Stimulated activated naive B cell treated with anti-CD40 and anti-IgM and Interleukin-4, amounts not matched to agents 10 μg/mL and 1 μg/mL and 100 μg/mL, for 72 hours (primary cell): ENCODE measurements at regions not wholly inside any gene's neighbourhood (a gene's known extent, or its start where the extent isn't known, plus 50 kb on each side); places are given as distances from the start of the nearest gene placed in this dataset.

Experiments used
- ATAC-seq, 2 donors: fragments of 150-1000 bp; cut with Tn5 transposase; replicated peaks; 2 replicates each; pipeline ENCODE4 v1.10.0; 2021; ENCODE audit warnings: moderate library complexity in 1 of 2
- DNase-seq: peaks from one replicate; pipeline ENCODE4 v3.0.0; 2021
- H3K27ac Mint-ChIP-seq: one replicate; pipeline ENCODE4 v1.8.0; 2022; ENCODE audit warnings: mild to moderate bottlenecking, mixed read lengths
- H3K27me3 Mint-ChIP-seq, 2 donors: one replicate each; pipeline ENCODE4 v1.8.0; 2022; ENCODE audit warnings: mixed read lengths in 2 of 2
- H3K36me3 Mint-ChIP-seq, 2 donors: one replicate each; pipeline ENCODE4 v1.8.0; 2022; ENCODE audit warnings: mixed read lengths in 2 of 2, mild to moderate bottlenecking in 1 of 2
- H3K4me1 Mint-ChIP-seq, 2 donors: one replicate each; pipeline ENCODE4 v1.8.0; 2022; ENCODE audit warnings: mixed read lengths in 2 of 2, mild to moderate bottlenecking in 1 of 2
- H3K4me3 Mint-ChIP-seq, 2 donors: one replicate each; pipeline ENCODE4 v1.8.0; 2022; ENCODE audit warnings: mild to moderate bottlenecking in 2 of 2, mixed read lengths in 2 of 2, moderate library complexity in 1 of 2
- H3K9me3 Mint-ChIP-seq, 2 donors: one replicate each; pipeline ENCODE4 v1.8.0; 2022; ENCODE audit warnings: mixed read lengths in 2 of 2, mild to moderate bottlenecking in 1 of 2

GRCh38 chr7:84461093-84461492 is 266.5 kb upstream of the SEMA3A start:
- DNase-seq (no peak), ATAC-seq (no peak)
- Mint-ChIP-seq H3K36me3 (no peaks in the 10 kb centered on the region), H3K4me3 (no peak overlapping the region), H3K27ac (no peak overlapping the region), H3K9me3 (no peaks in the 10 kb centered on the region), H3K4me1 (no peaks in the 10 kb centered on the region), H3K27me3 (no peaks in the 10 kb centered on the region)

- H3K4me3 Mint-ChIP-seq, result no peak overlapping the region
- ATAC-seq (no peak), DNase-seq (no peak)
- no peaks in the 10 kb centered on the region for H3K9me3 Mint-ChIP-seq
- no peak overlapping the region for H3K27ac Mint-ChIP-seq
- no peaks in the 10 kb centered on the region for H3K36me3 Mint-ChIP-seq
- no peaks in the 10 kb centered on the region for H3K4me1 Mint-ChIP-seq
- H3K27me3 Mint-ChIP-seq, result no peaks in the 10 kb centered on the region
Observed at GRCh38 chr7:84455788-84456187, 261.2 kb upstream of the SEMA3A start.

GRCh38 chr7:84454174-84454959 is 259.8 kb upstream of the SEMA3A start:
- ATAC-seq, result no peak
- Mint-ChIP-seq H3K4me1 (no peaks in the 10 kb centered on the region), H3K9me3 (no peaks in the 10 kb centered on the region), H3K36me3 (no peaks in the 10 kb centered on the region), H3K4me3 (no peak overlapping the region), H3K27ac (no peak overlapping the region), H3K27me3 (no peaks in the 10 kb centered on the region)
- DNase-seq, result no peak

GRCh38 chr7:84452618-84453017 is 258.0 kb upstream of the SEMA3A start:
- no peak for ATAC-seq
- DNase-seq, result no peak
- Mint-ChIP-seq H3K27ac (no peak overlapping the region), H3K9me3 (no peaks in the 10 kb centered on the region), H3K4me1 (no peaks in the 10 kb centered on the region), H3K27me3 (no peaks in the 10 kb centered on the region), H3K36me3 (no peaks in the 10 kb centered on the region), H3K4me3 (no peak overlapping the region)

- H3K4me3 Mint-ChIP-seq, result no peak overlapping the region
- no peaks in the 10 kb centered on the region for H3K9me3 Mint-ChIP-seq
- H3K27me3 Mint-ChIP-seq, result no peaks in the 10 kb centered on the region
- no peaks in the 10 kb centered on the region for H3K4me1 Mint-ChIP-seq
- no peaks in the 10 kb centered on the region for H3K36me3 Mint-ChIP-seq
- no peak overlapping the region for H3K27ac Mint-ChIP-seq
- ATAC-seq, result no peak
- no peak for DNase-seq
Observed at GRCh38 chr7:84450772-84451171, 256.2 kb upstream of the SEMA3A start.

GRCh38 chr7:84447636-84448293 is 253.2 kb upstream of the SEMA3A start:
- Mint-ChIP-seq H3K27ac (no peak overlapping the region), H3K4me3 (no peak overlapping the region), H3K27me3 (no peaks in the 10 kb centered on the region), H3K4me1 (no peaks in the 10 kb centered on the region), H3K9me3 (no peaks in the 10 kb centered on the region), H3K36me3 (no peaks in the 10 kb centered on the region)
- ATAC-seq (peak in 1 of 2 donors; percentile 5), DNase-seq (no peak)

GRCh38 chr7:84446991-84447480 is 252.4 kb upstream of the SEMA3A start:
- no peaks in the 10 kb centered on the region for H3K4me1 Mint-ChIP-seq
- no peaks in the 10 kb centered on the region for H3K27me3 Mint-ChIP-seq
- DNase-seq (no peak), ATAC-seq (no peak)
- no peaks in the 10 kb centered on the region for H3K36me3 Mint-ChIP-seq
- no peaks in the 10 kb centered on the region for H3K9me3 Mint-ChIP-seq
- H3K27ac Mint-ChIP-seq, result no peak overlapping the region
- no peak overlapping the region for H3K4me3 Mint-ChIP-seq

GRCh38 chr7:84425702-84426259 is 231.2 kb upstream of the SEMA3A start:
- H3K27me3 Mint-ChIP-seq, result no peaks in the 10 kb centered on the region
- no peak for ATAC-seq
- H3K4me3 Mint-ChIP-seq, result no peak overlapping the region
- no peak for DNase-seq
- no peaks in the 10 kb centered on the region for H3K4me1 Mint-ChIP-seq
- no peaks in the 10 kb centered on the region for H3K36me3 Mint-ChIP-seq
- peaks cover 6 to 9% of the 10 kb centered on the region in 2 donors for H3K9me3 Mint-ChIP-seq
- no peak overlapping the region for H3K27ac Mint-ChIP-seq

- H3K4me1 Mint-ChIP-seq, result no peaks in the 10 kb centered on the region
- H3K36me3 Mint-ChIP-seq, result peaks cover 0 to 3% of the 10 kb centered on the region in 2 donors
- H3K27me3 Mint-ChIP-seq, result no peaks in the 10 kb centered on the region
- ATAC-seq (no peak), DNase-seq (no peak)
- H3K4me3 Mint-ChIP-seq, result no peak overlapping the region
- H3K27ac Mint-ChIP-seq, result no peak overlapping the region
- peaks cover 19 to 20% of the 10 kb centered on the region in 2 donors for H3K9me3 Mint-ChIP-seq
Observed at GRCh38 chr7:84422790-84423189, 228.2 kb upstream of the SEMA3A start.

- no peaks in the 10 kb centered on the region for H3K4me1 Mint-ChIP-seq
Observed at GRCh38 chr7:84412161-84412969, 217.8 kb upstream of the SEMA3A start.

GRCh38 chr7:84399661-84400060 is 205.1 kb upstream of the SEMA3A start:
- Mint-ChIP-seq H3K36me3 (no peaks in the 10 kb centered on the region), H3K27ac (no peak overlapping the region), H3K27me3 (no peaks in the 10 kb centered on the region), H3K4me1 (no peaks in the 10 kb centered on the region), H3K9me3 (peaks cover 10 to 14% of the 10 kb centered on the region in 2 donors), H3K4me3 (no peak overlapping the region)
- no peak for ATAC-seq
- no peak for DNase-seq

More at GRCh38 chr7:84412161-84412969, 217.8 kb upstream of the SEMA3A start:
- no peaks in the 10 kb centered on the region for H3K36me3 Mint-ChIP-seq
- H3K27me3 Mint-ChIP-seq, result no peaks in the 10 kb centered on the region
- no peak for ATAC-seq
- no peak overlapping the region for H3K4me3 Mint-ChIP-seq
- H3K9me3 Mint-ChIP-seq, result no peaks in the 10 kb centered on the region
- H3K27ac Mint-ChIP-seq, result peak overlapping the region; percentile 56
- DNase-seq, result no peak

- no peak overlapping the region for H3K4me3 Mint-ChIP-seq
- H3K4me1 Mint-ChIP-seq, result no peaks in the 10 kb centered on the region
Observed at GRCh38 chr7:84394219-84394618, 199.6 kb upstream of the SEMA3A start.

GRCh38 chr7:84393786-84394185 is 199.2 kb upstream of the SEMA3A start:
- ATAC-seq (no peak), DNase-seq (no peak)
- Mint-ChIP-seq H3K36me3 (no peaks in the 10 kb centered on the region), H3K4me3 (no peak overlapping the region), H3K9me3 (peaks cover 0 to 3% of the 10 kb centered on the region in 2 donors), H3K4me1 (no peaks in the 10 kb centered on the region), H3K27ac (no peak overlapping the region), H3K27me3 (no peaks in the 10 kb centered on the region)

More at GRCh38 chr7:84394219-84394618, 199.6 kb upstream of the SEMA3A start:
- Mint-ChIP-seq H3K36me3 (no peaks in the 10 kb centered on the region), H3K9me3 (peaks cover 0 to 3% of the 10 kb centered on the region in 2 donors), H3K27me3 (no peaks in the 10 kb centered on the region), H3K27ac (no peak overlapping the region)
- DNase-seq, result no peak
- no peak for ATAC-seq

- H3K27ac Mint-ChIP-seq, result no peak overlapping the region
Observed at GRCh38 chr7:84390845-84391244, 196.3 kb upstream of the SEMA3A start.

More at GRCh38 chr7:84390845-84391244, 196.3 kb upstream of the SEMA3A start:
- Mint-ChIP-seq H3K36me3 (no peaks in the 10 kb centered on the region), H3K4me3 (no peak overlapping the region), H3K9me3 (peaks cover 0 to 3% of the 10 kb centered on the region in 2 donors), H3K27me3 (no peaks in the 10 kb centered on the region), H3K4me1 (no peaks in the 10 kb centered on the region)
- ATAC-seq, result no peak
- DNase-seq, result no peak
